Skeletal muscle tissue (tissue), 3 donors: ENCODE measurements at regions not wholly inside any gene's neighbourhood (a gene's known extent, or its start where the extent isn't known, plus 50 kb on each side); places are given as distances from the start of the nearest gene placed in this dataset.

Experiments used
- H3K27ac ChIP-seq: one replicate; pipeline ENCODE4 v1.7.0; 2013; ENCODE audit warnings: mild to moderate bottlenecking, low read depth, low read length, inconsistent platforms
- H3K27me3 ChIP-seq, 3 donors: one replicate each; pipeline ENCODE4 v1.7.0; 2013; ENCODE audit warnings: low read length in 3 of 3; ENCODE audit not compliant: control insufficient read depth in 3 of 3, insufficient read depth in 3 of 3
- H3K36me3 ChIP-seq, 3 donors: one replicate each; pipeline ENCODE4 v1.7.0; 2013; ENCODE audit warnings: low read length in 3 of 3; ENCODE audit not compliant: control insufficient read depth in 3 of 3, insufficient read depth in 3 of 3
- H3K4me1 ChIP-seq, 3 donors: one replicate each; pipeline ENCODE4 v1.7.0; 2013; ENCODE audit warnings: low read length in 3 of 3, mild to moderate bottlenecking in 3 of 3; ENCODE audit not compliant: control insufficient read depth in 3 of 3, insufficient read depth in 3 of 3
- H3K4me3 ChIP-seq, 3 donors: one replicate each; pipeline ENCODE4 v1.7.0; 2013; ENCODE audit warnings: low read length in 3 of 3
- H3K9ac ChIP-seq, 3 donors: one replicate each; pipeline ENCODE4 v1.7.0; 2013; ENCODE audit warnings: low read length in 3 of 3, mild to moderate bottlenecking in 3 of 3, moderate library complexity in 2 of 3, low read depth in 1 of 3
- H3K9me3 ChIP-seq, 3 donors: one replicate each; pipeline ENCODE4 v1.7.0; 2013; ENCODE audit warnings: low read length in 3 of 3; ENCODE audit not compliant: control insufficient read depth in 3 of 3
- donor health status: Osteomylitis.

GRCh38 chr3:181998828-181999227 is 287.1 kb downstream of the SOX2 start:
- H3K9me3 ChIP-seq, result peaks cover 0 to 3% (median 0%) of the 10 kb centered on the region in 3 donors
- no peaks in the 10 kb centered on the region for H3K4me1 ChIP-seq
- no peak overlapping the region for H3K4me3 ChIP-seq
- H3K36me3 ChIP-seq, result no peaks in the 10 kb centered on the region
- H3K9ac ChIP-seq, result no peak overlapping the region
- H3K27me3 ChIP-seq, result no peaks in the 10 kb centered on the region
- H3K27ac ChIP-seq, result no peak overlapping the region

GRCh38 chr3:181999314-181999713 is 287.6 kb downstream of the SOX2 start:
- Histone ChIP-seq H3K27ac (no peak overlapping the region), H3K27me3 (no peaks in the 10 kb centered on the region), H3K36me3 (no peaks in the 10 kb centered on the region), H3K4me1 (no peaks in the 10 kb centered on the region), H3K4me3 (no peak overlapping the region), H3K9me3 (peaks cover 0 to 2% (median 0%) of the 10 kb centered on the region in 3 donors), H3K9ac (no peak overlapping the region)

DNA sequence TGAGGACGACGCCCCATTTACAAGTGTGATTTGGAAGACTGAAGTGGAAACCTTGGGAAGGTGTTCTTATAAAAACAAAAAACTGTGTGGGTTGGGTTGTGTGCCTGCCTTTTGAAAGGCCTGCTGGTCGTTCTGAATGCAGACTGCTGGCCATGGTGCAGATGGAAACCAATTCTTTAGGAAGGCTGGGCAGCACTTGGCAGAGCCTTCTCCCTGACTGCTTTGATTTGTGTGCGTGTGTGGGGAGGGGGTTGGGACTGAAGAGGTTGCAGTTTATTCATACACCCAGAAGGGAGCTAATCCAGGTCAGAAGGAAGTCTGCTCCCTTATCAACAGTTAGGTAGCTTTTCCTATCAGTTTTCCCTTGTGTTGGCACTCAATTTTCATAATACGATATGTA is 288.7 kb downstream of the SOX2 start:
- no peak overlapping the region for H3K4me3 ChIP-seq
- no peak overlapping the region for H3K9ac ChIP-seq
- H3K36me3 ChIP-seq, result no peaks in the 10 kb centered on the region

GRCh38 chr3:182005219-182005618 is 293.5 kb downstream of the SOX2 start:
- Histone ChIP-seq H3K9ac (no peak overlapping the region), H3K4me3 (no peak overlapping the region), H3K9me3 (no peaks in the 10 kb centered on the region), H3K27me3 (no peaks in the 10 kb centered on the region), H3K4me1 (no peaks in the 10 kb centered on the region), H3K36me3 (no peaks in the 10 kb centered on the region), H3K27ac (no peak overlapping the region)

More for the DNA sequence above, 288.7 kb downstream of the SOX2 start:
- no peaks in the 10 kb centered on the region for H3K27me3 ChIP-seq
- H3K9me3 ChIP-seq, result peaks cover 0 to 2% (median 0%) of the 10 kb centered on the region in 3 donors
- H3K27ac ChIP-seq, result no peak overlapping the region
- H3K4me1 ChIP-seq, result no peaks in the 10 kb centered on the region

GRCh38 chr3:182005701-182006100 is 294.0 kb downstream of the SOX2 start:
- Histone ChIP-seq H3K9me3 (no peaks in the 10 kb centered on the region), H3K9ac (no peak overlapping the region), H3K4me3 (no peak overlapping the region), H3K36me3 (no peaks in the 10 kb centered on the region), H3K27ac (no peak overlapping the region), H3K27me3 (no peaks in the 10 kb centered on the region), H3K4me1 (no peaks in the 10 kb centered on the region)

- no peak overlapping the region for H3K4me3 ChIP-seq
- no peak overlapping the region for H3K9ac ChIP-seq
- H3K27me3 ChIP-seq, result no peaks in the 10 kb centered on the region
- no peaks in the 10 kb centered on the region for H3K36me3 ChIP-seq
- no peaks in the 10 kb centered on the region for H3K4me1 ChIP-seq
- no peak overlapping the region for H3K27ac ChIP-seq
- no peaks in the 10 kb centered on the region for H3K9me3 ChIP-seq
Observed at GRCh38 chr3:182006431-182006830, 294.7 kb downstream of the SOX2 start.

DNA sequence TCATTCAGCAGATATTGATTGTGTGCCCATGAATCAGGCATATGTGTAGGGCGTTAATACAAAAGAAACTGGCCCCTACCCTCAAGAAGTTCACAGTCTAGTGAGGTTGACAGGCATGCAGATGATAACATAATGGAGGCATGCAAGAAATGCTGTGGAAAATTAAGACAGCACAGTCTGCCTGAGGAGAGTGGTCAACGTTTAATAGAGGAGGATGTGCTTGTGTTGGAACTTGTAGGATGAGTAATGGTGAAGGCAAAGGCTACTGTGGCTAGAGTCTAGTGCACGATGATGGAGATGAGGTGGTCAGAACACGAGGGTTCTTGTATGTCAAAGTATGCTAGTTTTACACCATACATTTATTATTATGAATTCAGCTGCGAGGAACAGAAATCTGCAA is 295.7 kb downstream of the SOX2 start:
- Histone ChIP-seq H3K27me3 (no peaks in the 10 kb centered on the region), H3K4me3 (no peak overlapping the region), H3K4me1 (no peaks in the 10 kb centered on the region), H3K9ac (no peak overlapping the region), H3K9me3 (no peaks in the 10 kb centered on the region), H3K27ac (no peak overlapping the region), H3K36me3 (no peaks in the 10 kb centered on the region)

DNA sequence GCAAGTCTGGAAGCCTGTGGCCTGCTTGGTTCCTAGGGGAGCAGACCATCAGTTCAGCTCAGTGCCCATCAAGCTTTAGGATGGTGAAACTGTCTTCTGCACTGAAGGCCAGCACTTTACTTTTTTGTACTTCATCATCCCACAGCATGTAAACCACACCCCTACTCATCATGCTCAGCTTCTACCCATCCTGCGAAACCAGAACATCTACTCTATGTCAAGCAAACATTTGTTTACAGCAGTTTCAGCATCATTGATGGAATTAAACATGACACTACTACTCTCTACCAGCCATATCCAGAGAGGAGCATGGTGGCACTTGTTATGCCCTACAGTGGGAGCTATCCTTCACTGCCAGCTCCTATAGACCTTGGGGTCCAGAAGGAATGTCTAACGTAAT is 306.6 kb downstream of the SOX2 start:
- no peak overlapping the region for H3K9ac ChIP-seq
- no peaks in the 10 kb centered on the region for H3K27me3 ChIP-seq
- H3K4me1 ChIP-seq, result no peaks in the 10 kb centered on the region
- H3K27ac ChIP-seq, result no peak overlapping the region
- H3K9me3 ChIP-seq, result no peaks in the 10 kb centered on the region
- no peaks in the 10 kb centered on the region for H3K36me3 ChIP-seq
- no peak overlapping the region for H3K4me3 ChIP-seq

GRCh38 chr3:182019926-182020325 is 308.2 kb downstream of the SOX2 start:
- H3K9me3 ChIP-seq, result no peaks in the 10 kb centered on the region
- no peaks in the 10 kb centered on the region for H3K4me1 ChIP-seq
- no peak overlapping the region for H3K27ac ChIP-seq
- H3K36me3 ChIP-seq, result no peaks in the 10 kb centered on the region
- no peak overlapping the region for H3K4me3 ChIP-seq
- no peak overlapping the region for H3K9ac ChIP-seq
- H3K27me3 ChIP-seq, result no peaks in the 10 kb centered on the region

- Histone ChIP-seq H3K4me1 (no peaks in the 10 kb centered on the region), H3K9ac (no peak overlapping the region), H3K4me3 (no peak overlapping the region), H3K27me3 (no peaks in the 10 kb centered on the region), H3K36me3 (no peaks in the 10 kb centered on the region), H3K27ac (no peak overlapping the region), H3K9me3 (no peaks in the 10 kb centered on the region)
Observed at GRCh38 chr3:182023843-182024242, 312.1 kb downstream of the SOX2 start.

GRCh38 chr3:182027366-182027765 is 315.6 kb downstream of the SOX2 start:
- Histone ChIP-seq H3K4me3 (no peak overlapping the region), H3K27me3 (no peaks in the 10 kb centered on the region), H3K36me3 (no peaks in the 10 kb centered on the region), H3K9me3 (no peaks in the 10 kb centered on the region), H3K4me1 (no peaks in the 10 kb centered on the region), H3K9ac (no peak overlapping the region), H3K27ac (no peak overlapping the region)
